Astrocyte (in vitro differentiated cells and primary cell): ENCODE measurements at regions not wholly inside any gene's neighbourhood (a gene's known extent, or its start where the extent isn't known, plus 50 kb on each side); places are given as distances from the start of the nearest gene placed in this dataset.

Experiments used
- DNase-seq: peaks from one replicate; pipeline ENCODE4 v3.0.0-alpha.2; 2010; ENCODE audit warnings: low read depth
- FAIRE-seq: peaks from 2 replicates; lab custom pipeline; 2011; peaks lifted over from hg19 to GRCh38; lab: Jason Lieb, UNC
- H2AFZ ChIP-seq: 2 replicates; pipeline ENCODE4 v1.6.0; 2012; ENCODE audit warnings: low read depth, low read length, inconsistent platforms
- H3K27ac ChIP-seq: 2 replicates; pipeline ENCODE4 v1.5.1; 2011; ENCODE audit warnings: low read depth, low read length, inconsistent platforms
- H3K27me3 ChIP-seq: 2 replicates; pipeline ENCODE4 v1.6.0; 2011; ENCODE audit warnings: low read length, inconsistent platforms; ENCODE audit not compliant: insufficient read depth
- H3K36me3 ChIP-seq: 2 replicates; pipeline ENCODE4 v1.5.1; 2011; ENCODE audit warnings: low read length, inconsistent platforms; ENCODE audit not compliant: insufficient read depth
- H3K4me1 ChIP-seq: 2 replicates; pipeline ENCODE4 v1.5.1; 2011; ENCODE audit warnings: low read length, inconsistent platforms; ENCODE audit not compliant: insufficient read depth
- H3K4me2 ChIP-seq: 2 replicates; pipeline ENCODE4 v1.6.0; 2012; ENCODE audit warnings: low read length, inconsistent platforms
- H3K4me3 ChIP-seq: 2 replicates; pipeline ENCODE4 v1.5.1; 2011; ENCODE audit warnings: low read depth, mild to moderate bottlenecking, low read length, inconsistent platforms; ENCODE audit not compliant: insufficient read depth
- H3K79me2 ChIP-seq: 2 replicates; pipeline ENCODE4 v1.6.0; 2012; ENCODE audit warnings: mild to moderate bottlenecking, low read length, inconsistent platforms; ENCODE audit not compliant: insufficient read depth
- H3K9ac ChIP-seq: 2 replicates; pipeline ENCODE4 v1.6.0; 2012; ENCODE audit warnings: mild to moderate bottlenecking, low read length, inconsistent platforms
- H3K9me3 ChIP-seq: 2 replicates; pipeline ENCODE4 v1.5.1; 2012; ENCODE audit warnings: low read depth, mild to moderate bottlenecking, low read length, inconsistent platforms; ENCODE audit not compliant: insufficient read depth
- H4K20me1 ChIP-seq: 2 replicates; pipeline ENCODE4 v1.6.0; 2012; ENCODE audit warnings: low read length, inconsistent platforms; ENCODE audit not compliant: insufficient read depth
- H3K27ac Mint-ChIP-seq: one replicate; pipeline ENCODE4 v1.8.0; 2021; ENCODE audit warnings: mild to moderate bottlenecking, mixed read lengths; ENCODE audit not compliant: unreplicated experiment
- H3K27me3 Mint-ChIP-seq: one replicate; pipeline ENCODE4 v1.8.0; 2021; ENCODE audit warnings: low read depth, mixed read lengths; ENCODE audit not compliant: unreplicated experiment
- H3K36me3 Mint-ChIP-seq: one replicate; pipeline ENCODE4 v1.8.0; 2021; ENCODE audit warnings: low read depth, mixed read lengths; ENCODE audit not compliant: unreplicated experiment
- H3K4me1 Mint-ChIP-seq: one replicate; pipeline ENCODE4 v1.8.0; 2021; ENCODE audit warnings: low read depth, mixed read lengths; ENCODE audit not compliant: unreplicated experiment
- H3K4me3 Mint-ChIP-seq: one replicate; pipeline ENCODE4 v1.8.0; 2021; ENCODE audit warnings: mild to moderate bottlenecking, moderate library complexity, mixed read lengths; ENCODE audit not compliant: unreplicated experiment
- H3K9me3 Mint-ChIP-seq: one replicate; pipeline ENCODE4 v1.8.0; 2021; ENCODE audit warnings: mild to moderate bottlenecking, mixed read lengths; ENCODE audit not compliant: unreplicated experiment
- CTCF ChIP-seq: IDR thresholded peaks from 2 replicates; pipeline ENCODE4 v1.5.1; 2011; ENCODE audit warnings: low read depth, mild to moderate bottlenecking, inconsistent platforms, low read length, moderate library complexity; ENCODE audit not compliant: insufficient read depth
- EZH2 ChIP-seq: IDR thresholded peaks from 2 replicates; pipeline ENCODE4 v1.6.1; 2012; ENCODE audit warnings: mild to moderate bottlenecking, low read length, inconsistent platforms; ENCODE audit not compliant: insufficient read depth

GRCh38 chr14:39946807-39947206 is 514.6 kb upstream of the FBXO33 start:
- H3K36me3 ChIP-seq: no peaks in the 10 kb centered on the region
- FAIRE-seq: no peak
- H3K36me3 Mint-ChIP-seq: no peaks in the 10 kb centered on the region

GRCh38 chr14:39939023-39939422 is 506.8 kb upstream of the FBXO33 start:
- H3K4me2 ChIP-seq: no peak overlapping the region
- no peaks in the 10 kb centered on the region for H3K9me3 ChIP-seq
- H2AFZ ChIP-seq: no peak overlapping the region
- H4K20me1 ChIP-seq: no peaks in the 10 kb centered on the region
- H3K27ac ChIP-seq: no peak overlapping the region
- H3K9ac ChIP-seq: no peak overlapping the region
- H3K36me3 Mint-ChIP-seq: no peaks in the 10 kb centered on the region
- H3K27me3 ChIP-seq: no peaks in the 10 kb centered on the region
- H3K4me3 Mint-ChIP-seq: no peak overlapping the region
- H3K4me1 ChIP-seq: no peaks in the 10 kb centered on the region
- DNase-seq (no peak), FAIRE-seq (no peak)
- H3K4me3 ChIP-seq: no peak overlapping the region
- no peak for TF ChIP-seq EZH2
- H3K4me1 Mint-ChIP-seq: peaks cover 5% of the 10 kb centered on the region
- no peaks in the 10 kb centered on the region for H3K9me3 Mint-ChIP-seq
- no peaks in the 10 kb centered on the region for H3K27me3 Mint-ChIP-seq
- no peak overlapping the region for H3K27ac Mint-ChIP-seq
- H3K79me2 ChIP-seq: no peaks in the 10 kb centered on the region
- H3K36me3 ChIP-seq: no peaks in the 10 kb centered on the region

More at GRCh38 chr14:39946807-39947206, 514.6 kb upstream of the FBXO33 start:
- no peak for TF ChIP-seq CTCF
- TF ChIP-seq EZH2: no peak
- Histone ChIP-seq H3K27ac (no peak overlapping the region), H3K4me3 (no peak overlapping the region), H3K4me1 (no peaks in the 10 kb centered on the region), H3K79me2 (no peaks in the 10 kb centered on the region), H3K9me3 (no peaks in the 10 kb centered on the region), H4K20me1 (no peaks in the 10 kb centered on the region), H3K9ac (no peak overlapping the region), H2AFZ (peak overlapping the region; percentile 74), H3K4me2 (no peak overlapping the region), H3K27me3 (no peaks in the 10 kb centered on the region)
- DNase-seq: peak; percentile 25
- H3K27me3 Mint-ChIP-seq: no peaks in the 10 kb centered on the region
- no peak overlapping the region for H3K4me3 Mint-ChIP-seq
- no peaks in the 10 kb centered on the region for H3K9me3 Mint-ChIP-seq
- peaks cover 9% of the 10 kb centered on the region for H3K4me1 Mint-ChIP-seq
- no peak overlapping the region for H3K27ac Mint-ChIP-seq

- H4K20me1 ChIP-seq: no peaks in the 10 kb centered on the region
- H3K27ac ChIP-seq: no peak overlapping the region
- H3K4me3 Mint-ChIP-seq: no peak overlapping the region
- H3K27me3 Mint-ChIP-seq: no peaks in the 10 kb centered on the region
- H3K79me2 ChIP-seq: no peaks in the 10 kb centered on the region
- H3K4me1 ChIP-seq: no peaks in the 10 kb centered on the region
- H3K36me3 Mint-ChIP-seq: no peaks in the 10 kb centered on the region
- no peak overlapping the region for H3K4me3 ChIP-seq
- H3K4me2 ChIP-seq: no peak overlapping the region
- no peak overlapping the region for H2AFZ ChIP-seq
- no peaks in the 10 kb centered on the region for H3K4me1 Mint-ChIP-seq
- H3K9ac ChIP-seq: no peak overlapping the region
- H3K27ac Mint-ChIP-seq: no peak overlapping the region
- H3K9me3 Mint-ChIP-seq: no peaks in the 10 kb centered on the region
- no peaks in the 10 kb centered on the region for H3K36me3 ChIP-seq
- TF ChIP-seq CTCF (no peak), EZH2 (no peak)
- DNase-seq: no peak
- H3K9me3 ChIP-seq: no peaks in the 10 kb centered on the region
- no peak for FAIRE-seq
- no peaks in the 10 kb centered on the region for H3K27me3 ChIP-seq
Measured at GRCh38 chr14:39912192-39913100, 480.2 kb upstream of the FBXO33 start.
